Muscle layer of duodenum (tissue), 2 donors: ENCODE measurements at regions not wholly inside any gene's neighbourhood (a gene's known extent, or its start where the extent isn't known, plus 50 kb on each side); places are given as distances from the start of the nearest gene placed in this dataset.
"Not testable (repeated sequence)": the region's sequence is repeated elsewhere in the genome, so short reads cannot be mapped to it uniquely, and the experiment has no call there.

Experiments used
- H3K27ac ChIP-seq: one replicate; pipeline ENCODE4 v1.7.0; 2013; ENCODE audit warnings: mild to moderate bottlenecking, low read length
- H3K27me3 ChIP-seq: one replicate; pipeline ENCODE4 v1.7.0; 2013; ENCODE audit warnings: low read depth, mild to moderate bottlenecking, control low read depth, low read length
- H3K36me3 ChIP-seq, 2 donors: one replicate each; pipeline ENCODE4 v1.7.0; 2013; ENCODE audit warnings: low read length in 2 of 2, control low read depth in 1 of 2, mild to moderate bottlenecking in 1 of 2; ENCODE audit not compliant: insufficient read depth in 2 of 2, control insufficient read depth in 1 of 2
- H3K4me1 ChIP-seq, 2 donors: one replicate each; pipeline ENCODE4 v1.7.0; 2013; ENCODE audit warnings: low read length in 2 of 2, mild to moderate bottlenecking in 2 of 2, control low read depth in 1 of 2, moderate library complexity in 1 of 2; ENCODE audit not compliant: insufficient read depth in 2 of 2, control insufficient read depth in 1 of 2
- H3K4me3 ChIP-seq, 2 donors: one replicate each; pipeline ENCODE4 v1.7.0; 2013; ENCODE audit warnings: low read length in 2 of 2, low read depth in 1 of 2, mild to moderate bottlenecking in 1 of 2
- H3K9me3 ChIP-seq, 2 donors: one replicate each; pipeline ENCODE4 v1.7.0; 2013; ENCODE audit warnings: low read length in 2 of 2, control low read depth in 1 of 2, mild to moderate bottlenecking in 1 of 2; ENCODE audit not compliant: control insufficient read depth in 1 of 2
- donor health status: healthy.

GRCh38 chr3:82122554-82123345, 361.3 kb upstream of the GBE1 start:
- H3K36me3 ChIP-seq: no peaks in the 10 kb centered on the region

DNA sequence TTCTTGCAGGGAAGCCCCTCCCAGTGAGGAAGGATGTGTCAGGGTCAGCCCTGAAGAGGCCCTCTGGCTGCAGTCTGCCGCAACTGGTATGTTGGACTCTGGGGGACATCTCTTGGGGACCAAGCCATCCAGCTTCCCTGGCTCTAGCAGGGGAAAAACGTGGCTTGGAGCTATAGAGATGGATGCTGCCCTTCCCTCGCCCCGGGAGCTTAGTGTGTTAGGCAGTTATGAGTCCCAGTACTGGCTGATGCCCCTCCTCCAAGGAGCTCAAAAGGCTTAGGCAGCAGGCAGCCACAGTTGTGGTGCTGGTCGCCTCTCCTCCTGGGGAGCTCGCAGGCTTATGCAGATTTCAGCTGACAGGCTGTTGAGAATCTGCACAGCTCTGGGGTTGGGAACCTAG, 353.1 kb upstream of the GBE1 start:
- no peaks in the 10 kb centered on the region for H3K36me3 ChIP-seq
- peaks cover 0 to 12% of the 10 kb centered on the region in 2 donors for H3K9me3 ChIP-seq
- no peak overlapping the region for H3K27ac ChIP-seq
- H3K27me3 ChIP-seq: no peaks in the 10 kb centered on the region
- no peak overlapping the region for H3K4me3 ChIP-seq
- H3K4me1 ChIP-seq: no peaks in the 10 kb centered on the region

More at GRCh38 chr3:82122554-82123345, 361.3 kb upstream of the GBE1 start:
- Histone ChIP-seq H3K9me3 (no peaks in the 10 kb centered on the region), H3K27ac (no peak overlapping the region), H3K27me3 (no peaks in the 10 kb centered on the region), H3K4me1 (no peaks in the 10 kb centered on the region), H3K4me3 (no peak overlapping the region)

DNA sequence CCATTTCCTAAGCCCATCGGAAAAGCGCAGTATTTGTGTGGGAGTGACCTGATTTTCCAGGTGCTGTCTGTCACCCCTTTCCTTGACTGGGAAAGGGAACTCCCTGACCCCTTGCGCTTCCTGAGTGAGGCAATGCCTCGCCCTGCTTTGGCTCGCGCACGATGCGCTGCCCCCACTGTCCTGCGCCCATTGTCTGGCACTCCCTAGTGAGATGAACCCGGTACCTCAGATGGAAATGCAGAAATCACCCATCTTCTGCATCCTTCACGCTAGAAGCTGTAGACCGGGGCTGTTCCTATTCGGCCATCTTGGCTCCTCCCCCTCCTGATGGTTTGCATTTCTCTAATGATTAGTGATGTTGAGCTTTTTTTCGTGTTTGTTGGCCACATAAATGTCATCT, 349.3 kb upstream of the GBE1 start:
- H3K9me3 ChIP-seq, H3K36me3 ChIP-seq, H3K27ac ChIP-seq, H3K27me3 ChIP-seq, H3K4me1 ChIP-seq, H3K4me3 ChIP-seq: not testable (repeated sequence)

DNA sequence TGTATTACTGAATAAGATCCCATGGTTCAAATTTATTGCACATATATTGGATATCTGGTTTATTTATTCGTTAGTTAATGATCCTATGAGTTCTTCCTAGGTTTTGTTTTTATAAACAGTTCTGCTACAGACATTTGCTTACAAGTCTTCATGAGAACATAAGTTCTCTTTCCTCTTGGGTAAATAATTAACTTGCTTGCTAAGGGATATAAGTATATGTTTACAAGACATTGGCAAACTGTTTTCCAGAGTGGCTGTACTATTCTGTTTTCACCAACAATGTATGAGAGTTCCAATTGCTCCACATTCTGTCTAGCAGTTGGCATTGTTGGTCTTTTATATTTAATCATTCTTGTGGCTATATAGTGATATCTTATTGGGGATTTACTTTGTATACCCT, 341.8 kb upstream of the GBE1 start:
- Histone ChIP-seq H3K9me3 (no peaks in the 10 kb centered on the region), H3K4me1 (no peaks in the 10 kb centered on the region), H3K27ac (no peak overlapping the region), H3K4me3 (no peak overlapping the region), H3K27me3 (no peaks in the 10 kb centered on the region), H3K36me3 (no peaks in the 10 kb centered on the region)

- no peaks in the 10 kb centered on the region for H3K9me3 ChIP-seq
- H3K27me3 ChIP-seq: no peaks in the 10 kb centered on the region
- no peaks in the 10 kb centered on the region for H3K4me1 ChIP-seq
- H3K27ac ChIP-seq: no peak overlapping the region
- H3K4me3 ChIP-seq: no peak overlapping the region
- H3K36me3 ChIP-seq: no peaks in the 10 kb centered on the region
These were observed 338.9 kb upstream of the GBE1 start for GRCh38 chr3:82100378-82100777.

DNA sequence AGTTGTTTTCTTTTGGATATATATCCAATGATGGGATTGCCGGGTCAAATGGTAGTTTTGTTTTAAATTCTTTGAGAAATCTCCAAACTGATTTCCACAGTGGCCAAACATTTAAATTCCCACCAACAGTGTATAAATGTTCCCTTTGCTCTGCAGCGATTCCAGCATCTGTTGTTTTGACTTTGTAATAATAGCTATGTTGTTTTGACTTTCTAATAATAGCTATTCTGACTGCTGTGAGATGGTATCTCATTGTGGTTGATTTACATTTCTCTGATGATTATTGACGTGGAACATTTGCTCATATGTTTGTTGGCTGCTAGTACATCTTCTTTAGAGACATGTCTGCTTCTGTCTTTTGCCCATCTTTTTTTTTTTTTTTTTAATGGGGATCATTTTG, 332.2 kb upstream of the GBE1 start:
- Histone ChIP-seq H3K9me3 (no peaks in the 10 kb centered on the region), H3K4me3 (no peak overlapping the region), H3K4me1 (no peaks in the 10 kb centered on the region), H3K36me3 (no peaks in the 10 kb centered on the region), H3K27me3 (no peaks in the 10 kb centered on the region), H3K27ac (no peak overlapping the region)

- Histone ChIP-seq H3K27me3 (no peaks in the 10 kb centered on the region), H3K4me1 (no peaks in the 10 kb centered on the region), H3K36me3 (no peaks in the 10 kb centered on the region), H3K9me3 (no peaks in the 10 kb centered on the region), H3K4me3 (no peak overlapping the region), H3K27ac (no peak overlapping the region)
These were observed 327.3 kb upstream of the GBE1 start for GRCh38 chr3:82088749-82089148.

DNA sequence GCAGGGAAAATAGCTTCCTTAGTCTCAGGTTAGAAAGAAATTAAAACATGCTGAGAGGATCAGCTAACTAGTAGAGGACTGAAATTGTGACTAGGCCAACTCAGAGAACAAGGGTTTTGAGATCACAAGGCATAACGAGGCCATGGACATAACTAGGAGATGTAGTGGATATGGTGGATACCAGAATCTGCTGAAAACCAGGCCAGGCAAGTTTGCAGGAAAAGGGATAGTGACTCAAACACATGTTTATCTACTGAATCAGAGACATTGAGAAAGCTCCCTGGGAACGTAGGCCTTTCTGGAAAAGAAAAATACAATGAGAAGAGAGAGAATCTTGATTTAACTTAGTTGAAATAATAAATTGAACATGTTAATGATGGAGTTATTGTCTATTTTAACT, 326.5 kb upstream of the GBE1 start:
- no peaks in the 10 kb centered on the region for H3K9me3 ChIP-seq
- no peaks in the 10 kb centered on the region for H3K4me1 ChIP-seq
- H3K27me3 ChIP-seq: no peaks in the 10 kb centered on the region
- H3K4me3 ChIP-seq: no peak overlapping the region
- no peaks in the 10 kb centered on the region for H3K36me3 ChIP-seq
- no peak overlapping the region for H3K27ac ChIP-seq

GRCh38 chr3:82085851-82086475, 324.5 kb upstream of the GBE1 start:
- Histone ChIP-seq H3K9me3 (no peaks in the 10 kb centered on the region), H3K4me1 (no peaks in the 10 kb centered on the region), H3K27me3 (no peaks in the 10 kb centered on the region), H3K4me3 (no peak overlapping the region), H3K36me3 (no peaks in the 10 kb centered on the region), H3K27ac (no peak overlapping the region)

DNA sequence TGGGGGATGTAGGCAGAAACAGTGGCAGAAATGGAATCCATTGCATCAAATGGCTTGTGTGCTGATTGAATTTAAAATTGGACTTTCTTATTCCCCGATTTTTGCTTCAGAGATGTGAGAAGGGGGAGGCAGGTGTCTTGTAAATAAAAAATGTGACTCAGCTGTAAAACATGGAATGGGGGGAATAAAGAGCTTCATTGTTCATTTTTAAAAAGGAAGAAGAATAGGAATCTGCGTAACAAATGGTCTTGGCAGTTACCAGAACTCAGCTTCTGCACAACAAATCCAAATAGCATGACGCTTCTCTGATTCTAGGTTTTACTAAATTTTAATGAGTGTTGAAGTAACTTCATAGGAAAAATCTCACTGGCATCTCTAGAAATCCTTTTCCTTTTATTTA, 323.9 kb upstream of the GBE1 start:
- no peaks in the 10 kb centered on the region for H3K36me3 ChIP-seq
- H3K27me3 ChIP-seq: no peaks in the 10 kb centered on the region
- no peaks in the 10 kb centered on the region for H3K9me3 ChIP-seq
- no peak overlapping the region for H3K27ac ChIP-seq
- no peaks in the 10 kb centered on the region for H3K4me1 ChIP-seq
- H3K4me3 ChIP-seq: no peak overlapping the region

DNA sequence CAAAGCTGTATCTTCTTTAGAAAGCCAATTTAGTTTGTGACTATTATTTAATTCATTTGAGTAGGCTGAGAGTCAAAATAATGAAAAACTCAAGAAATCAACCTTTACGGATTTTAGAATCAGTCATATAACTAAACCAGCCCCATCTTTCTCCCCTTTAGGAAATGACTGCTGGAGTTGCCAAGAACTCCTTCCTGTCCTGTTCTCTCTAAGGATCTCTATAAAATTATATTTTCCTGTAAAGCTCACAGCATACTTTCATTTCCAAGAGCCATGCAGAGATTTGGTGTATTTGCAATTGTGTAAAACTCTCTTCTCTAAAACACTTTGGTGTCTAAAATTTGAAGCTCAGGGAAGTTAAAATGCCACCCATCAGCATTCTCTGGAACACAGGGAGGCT, 323.4 kb upstream of the GBE1 start:
- Histone ChIP-seq H3K27me3 (no peaks in the 10 kb centered on the region), H3K4me1 (no peaks in the 10 kb centered on the region), H3K9me3 (no peaks in the 10 kb centered on the region), H3K27ac (no peak overlapping the region), H3K36me3 (no peaks in the 10 kb centered on the region), H3K4me3 (no peak overlapping the region)

GRCh38 chr3:82082796-82083195, 321.4 kb upstream of the GBE1 start:
- no peaks in the 10 kb centered on the region for H3K4me1 ChIP-seq
- no peaks in the 10 kb centered on the region for H3K9me3 ChIP-seq
- no peaks in the 10 kb centered on the region for H3K27me3 ChIP-seq
- H3K4me3 ChIP-seq: no peak overlapping the region
- H3K36me3 ChIP-seq: no peaks in the 10 kb centered on the region
- H3K27ac ChIP-seq: no peak overlapping the region
